ENCODE measurements at regions not wholly inside any gene's neighbourhood (a gene's known extent, or its start where the extent isn't known, plus 50 kb on each side); places are given as distances from the start of the nearest gene placed in this dataset.

GRCh38 chr16:85988723-85989313 is 89.9 kb downstream of the IRF8 start:
- H4K20me1 ChIP-seq (ENCODE audit: control insufficient read depth, extremely low read depth, insufficient read depth, low read length) = no peaks in the 10 kb centered on the region
- H3K9me3 ChIP-seq (ENCODE audit: control insufficient read depth, low read depth, low read length) = no peaks in the 10 kb centered on the region
- H2AFZ ChIP-seq (ENCODE audit: control insufficient read depth, low read length) = no peak overlapping the region
- no peaks in the 10 kb centered on the region for H3K79me2 ChIP-seq (ENCODE audit: control insufficient read depth, insufficient read depth, low read length)
- TF ChIP-seq CTCF (optimal IDR thresholded peaks at IDR 0.05 in 1 of 3, IDR thresholded peaks at IDR 0.05 in 1 of 3, conservative IDR thresholded peaks at IDR 0.05 in 1 of 3; ENCODE audit: extremely low read depth in 1 of 3, insufficient read depth in 2 of 3, low read length in 3 of 3) (no peak), EZH2 (IDR thresholded peaks at IDR 0.05; ENCODE audit: low read length) (no peak)
- FAIRE-seq (no peak), DNase-seq (ENCODE audit: low read depth, low spot score) (no peak)
- H3K36me3 ChIP-seq (ENCODE audit: control insufficient read depth in 2 of 2, extremely low read depth in 1 of 2, insufficient read depth in 2 of 2, low read length in 2 of 2) = no peaks in the 10 kb centered on the region
- H3K4me2 ChIP-seq (ENCODE audit: control insufficient read depth, extremely low read depth, insufficient read depth, low read depth, low read length) = no peak overlapping the region
- dilution Hi-C loops (cut with MboI; ENCODE audit: extremely low pct_ligation_motif_present, low sequenced_read_pairs) = no loop called here
- no peak overlapping the region for H3K27ac ChIP-seq (ENCODE audit: control insufficient read depth, insufficient read depth, low read length)
- no peak overlapping the region for H3K4me3 ChIP-seq (ENCODE audit: control insufficient read depth in 2 of 3, extremely low read depth in 1 of 3, insufficient read depth in 2 of 3, low read depth in 1 of 3, low read length in 3 of 3)
- no peaks in the 10 kb centered on the region for H3K9me1 ChIP-seq (ENCODE audit: control insufficient read depth, extremely low read depth, insufficient read depth, low read length)
- H3K27me3 ChIP-seq (ENCODE audit: control insufficient read depth, extremely low read depth, insufficient read depth, low read length) = no peaks in the 10 kb centered on the region
- no peaks in the 10 kb centered on the region for H3K4me1 ChIP-seq (ENCODE audit: control insufficient read depth, extremely low read depth, insufficient read depth, low read length)
- H3K9ac ChIP-seq (ENCODE audit: control insufficient read depth, extremely low read depth, insufficient read depth, low read length) = no peak overlapping the region

- H3K27ac ChIP-seq (ENCODE audit: control insufficient read depth, insufficient read depth, low read length) = no peak overlapping the region
- no peak overlapping the region for H3K9ac ChIP-seq (ENCODE audit: control insufficient read depth, extremely low read depth, insufficient read depth, low read length)
- H3K4me2 ChIP-seq (ENCODE audit: control insufficient read depth, extremely low read depth, insufficient read depth, low read depth, low read length) = no peak overlapping the region
- H3K27me3 ChIP-seq (ENCODE audit: control insufficient read depth, extremely low read depth, insufficient read depth, low read length) = no peaks in the 10 kb centered on the region
- no peaks in the 10 kb centered on the region for H3K4me1 ChIP-seq (ENCODE audit: control insufficient read depth, extremely low read depth, insufficient read depth, low read length)
- H3K4me3 ChIP-seq (ENCODE audit: control insufficient read depth in 2 of 3, extremely low read depth in 1 of 3, insufficient read depth in 2 of 3, low read depth in 1 of 3, low read length in 3 of 3) = no peak overlapping the region
- H3K36me3 ChIP-seq (ENCODE audit: control insufficient read depth in 2 of 2, extremely low read depth in 1 of 2, insufficient read depth in 2 of 2, low read length in 2 of 2) = no peaks in the 10 kb centered on the region
- H3K79me2 ChIP-seq (ENCODE audit: control insufficient read depth, insufficient read depth, low read length) = no peaks in the 10 kb centered on the region
- no peaks in the 10 kb centered on the region for H4K20me1 ChIP-seq (ENCODE audit: control insufficient read depth, extremely low read depth, insufficient read depth, low read length)
- FAIRE-seq (no peak), DNase-seq (ENCODE audit: low read depth, low spot score) (no peak)
- H3K9me1 ChIP-seq (ENCODE audit: control insufficient read depth, extremely low read depth, insufficient read depth, low read length) = no peaks in the 10 kb centered on the region
- no peak for TF ChIP-seq CTCF (optimal IDR thresholded peaks at IDR 0.05 in 1 of 3, IDR thresholded peaks at IDR 0.05 in 1 of 3, conservative IDR thresholded peaks at IDR 0.05 in 1 of 3; ENCODE audit: extremely low read depth in 1 of 3, insufficient read depth in 2 of 3, low read length in 3 of 3)
- TF ChIP-seq EZH2 (IDR thresholded peaks at IDR 0.05; ENCODE audit: low read length) = no peak
- no peak overlapping the region for H2AFZ ChIP-seq (ENCODE audit: control insufficient read depth, low read length)
- H3K9me3 ChIP-seq (ENCODE audit: control insufficient read depth, low read depth, low read length) = no peaks in the 10 kb centered on the region
- dilution Hi-C loops (cut with MboI; ENCODE audit: extremely low pct_ligation_motif_present, low sequenced_read_pairs) = no loop called here
These were observed 90.4 kb downstream of the IRF8 start for GRCh38 chr16:85989376-85989775.

All from keratinocyte (primary cell).